AG10803 (cell line): ENCODE measurements at regions not wholly inside any gene's neighbourhood (a gene's known extent, or its start where the extent isn't known, plus 50 kb on each side); places are given as distances from the start of the nearest gene placed in this dataset.

ENCODE experiments used
- DNase-seq: peaks from one replicate; pipeline ENCODE4 v3.0.0; 2010; ENCODE audit warnings: low read depth
- H3K4me3 ChIP-seq: 2 replicates; pipeline ENCODE4 v1.5.1; 2011; ENCODE audit warnings: mild to moderate bottlenecking, low read length, control low read depth
- TF ChIP-seq, protein P1 (sequence below): conservative IDR thresholded peaks from 2 replicates; pipeline ENCODE4 v1.5.1; 2011; ENCODE audit warnings: mild to moderate bottlenecking, low read length, control low read depth, inconsistent platforms

DNA sequence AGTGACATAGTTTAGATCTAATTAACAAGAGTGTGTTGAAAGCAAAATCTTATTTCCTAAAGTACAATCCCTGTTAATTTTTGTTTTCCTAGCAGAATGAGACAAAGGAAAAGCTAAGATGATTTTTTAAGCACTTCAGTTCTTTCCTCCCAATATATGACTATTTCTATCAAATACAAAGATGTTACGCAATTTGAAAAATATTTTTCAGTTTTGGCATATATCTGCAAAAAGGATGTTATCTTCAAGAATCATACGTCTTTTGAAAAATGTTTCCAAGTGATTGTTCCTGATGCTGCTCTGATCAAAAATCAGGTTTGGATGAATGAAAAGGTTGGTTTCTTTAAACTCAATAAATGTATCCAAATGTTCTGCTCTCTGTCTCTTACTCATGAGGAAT lies 486.7 kb upstream of the CPEB2 start:
- DNase-seq: no peak
- H3K4me3 ChIP-seq: no peak overlapping the region
- TF ChIP-seq, protein P1, sequence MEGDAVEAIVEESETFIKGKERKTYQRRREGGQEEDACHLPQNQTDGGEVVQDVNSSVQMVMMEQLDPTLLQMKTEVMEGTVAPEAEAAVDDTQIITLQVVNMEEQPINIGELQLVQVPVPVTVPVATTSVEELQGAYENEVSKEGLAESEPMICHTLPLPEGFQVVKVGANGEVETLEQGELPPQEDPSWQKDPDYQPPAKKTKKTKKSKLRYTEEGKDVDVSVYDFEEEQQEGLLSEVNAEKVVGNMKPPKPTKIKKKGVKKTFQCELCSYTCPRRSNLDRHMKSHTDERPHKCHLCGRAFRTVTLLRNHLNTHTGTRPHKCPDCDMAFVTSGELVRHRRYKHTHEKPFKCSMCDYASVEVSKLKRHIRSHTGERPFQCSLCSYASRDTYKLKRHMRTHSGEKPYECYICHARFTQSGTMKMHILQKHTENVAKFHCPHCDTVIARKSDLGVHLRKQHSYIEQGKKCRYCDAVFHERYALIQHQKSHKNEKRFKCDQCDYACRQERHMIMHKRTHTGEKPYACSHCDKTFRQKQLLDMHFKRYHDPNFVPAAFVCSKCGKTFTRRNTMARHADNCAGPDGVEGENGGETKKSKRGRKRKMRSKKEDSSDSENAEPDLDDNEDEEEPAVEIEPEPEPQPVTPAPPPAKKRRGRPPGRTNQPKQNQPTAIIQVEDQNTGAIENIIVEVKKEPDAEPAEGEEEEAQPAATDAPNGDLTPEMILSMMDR: no peak

DNA sequence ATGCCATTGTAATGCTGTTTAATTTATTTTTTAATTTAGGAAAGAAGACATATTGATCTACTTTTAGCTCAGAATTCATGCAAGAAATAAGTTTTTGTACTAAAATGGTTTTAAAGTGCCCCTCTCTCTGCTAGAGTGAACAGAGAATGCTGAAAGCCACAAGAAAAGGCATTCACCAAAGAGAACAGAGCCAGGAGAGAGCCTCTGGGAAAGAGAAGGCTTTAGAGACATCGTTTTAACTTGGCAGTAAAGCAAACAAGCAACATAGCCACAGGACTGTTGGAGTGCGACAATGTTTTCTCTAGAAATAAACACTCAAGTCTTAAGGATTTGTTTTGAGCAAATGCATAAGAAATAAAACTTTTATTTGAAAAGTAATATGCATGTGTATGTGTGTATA lies 484.1 kb upstream of the CPEB2 start:
- DNase-seq: no peak
- TF ChIP-seq, protein P1: no peak
- H3K4me3 ChIP-seq: no peak overlapping the region

DNA sequence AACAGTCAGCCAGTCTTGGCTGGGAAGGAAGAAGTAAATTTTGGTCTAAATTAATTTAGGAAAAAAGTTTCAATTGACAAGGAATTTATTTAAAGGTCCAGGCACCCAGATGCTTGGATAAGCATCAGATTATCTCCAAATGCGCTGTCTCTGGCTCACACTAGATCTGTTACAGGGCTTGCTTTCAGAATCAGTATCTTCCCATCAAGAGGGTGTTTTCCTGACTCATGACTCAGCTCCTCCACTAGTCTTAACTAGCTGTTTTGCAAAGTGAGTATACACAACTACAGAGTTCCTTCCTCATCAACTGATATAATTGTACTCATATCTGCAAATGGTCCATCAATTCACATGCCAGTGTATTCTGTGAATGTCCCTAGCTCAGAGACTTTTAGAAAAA lies 482.1 kb upstream of the CPEB2 start:
- TF ChIP-seq, protein P1: no peak
- no peak for DNase-seq
- H3K4me3 ChIP-seq: no peak overlapping the region

DNA sequence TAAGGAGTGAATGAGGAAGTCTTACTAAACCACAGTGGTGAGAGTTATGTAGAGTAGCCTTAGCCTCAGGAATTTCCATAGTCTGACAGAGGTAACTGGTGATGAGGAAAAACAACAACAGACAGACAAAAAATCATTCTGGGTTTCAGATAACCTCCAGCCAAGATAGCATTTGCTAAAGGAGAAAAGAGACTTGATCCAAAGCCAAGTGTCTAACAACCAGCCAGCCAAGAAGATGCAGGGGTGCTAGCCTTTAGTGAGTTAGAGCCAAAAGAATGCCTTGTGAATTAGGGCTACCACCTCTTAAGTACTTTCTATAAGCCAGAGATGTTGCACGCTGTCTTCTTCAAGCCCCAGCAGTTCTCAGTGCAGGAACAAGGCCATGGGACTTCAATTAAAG lies 478.0 kb upstream of the CPEB2 start:
- DNase-seq: no peak
- TF ChIP-seq, protein P1: no peak
- no peak overlapping the region for H3K4me3 ChIP-seq

DNA sequence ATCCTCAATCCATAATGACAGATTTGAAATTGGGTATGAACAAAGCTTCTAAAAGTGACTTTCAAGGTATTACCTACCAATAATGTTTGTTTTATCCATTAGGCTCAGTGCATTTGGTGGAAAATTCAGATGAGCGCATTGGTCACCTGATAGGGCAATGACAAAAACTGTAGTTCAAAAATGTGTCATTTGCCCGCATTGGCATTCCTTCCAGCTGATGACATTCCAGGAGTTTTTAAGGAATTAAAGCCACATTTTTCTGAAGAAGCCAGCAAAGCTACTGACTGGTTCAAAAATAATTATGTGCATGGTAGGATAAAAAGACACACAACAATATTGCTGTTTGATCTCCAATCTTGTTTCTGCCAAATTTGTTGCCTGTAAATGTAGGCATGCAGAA lies 473.4 kb upstream of the CPEB2 start:
- DNase-seq: no peak
- TF ChIP-seq, protein P1: no peak
- H3K4me3 ChIP-seq: no peak overlapping the region

DNA sequence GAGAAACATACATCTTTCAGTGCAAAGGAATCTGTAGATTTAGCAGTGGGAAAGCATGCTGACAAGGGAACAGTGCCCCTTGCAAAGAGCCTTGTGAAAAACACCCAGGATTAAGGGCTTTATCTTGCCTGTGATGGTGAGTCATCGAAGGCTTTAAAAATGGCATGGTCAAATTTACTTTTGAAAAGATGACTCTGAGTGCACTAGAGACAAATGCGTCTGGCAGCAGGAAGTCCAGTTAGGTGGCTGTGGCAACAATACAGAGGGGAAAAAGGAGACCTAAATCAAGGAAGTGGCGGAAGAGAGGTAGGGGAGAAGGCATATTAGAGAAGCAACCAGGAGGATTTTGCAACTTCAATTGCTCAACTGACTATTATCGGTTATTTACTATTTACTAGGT lies 472.6 kb upstream of the CPEB2 start:
- no peak overlapping the region for H3K4me3 ChIP-seq
- TF ChIP-seq, protein P1: no peak
- no peak for DNase-seq

DNA sequence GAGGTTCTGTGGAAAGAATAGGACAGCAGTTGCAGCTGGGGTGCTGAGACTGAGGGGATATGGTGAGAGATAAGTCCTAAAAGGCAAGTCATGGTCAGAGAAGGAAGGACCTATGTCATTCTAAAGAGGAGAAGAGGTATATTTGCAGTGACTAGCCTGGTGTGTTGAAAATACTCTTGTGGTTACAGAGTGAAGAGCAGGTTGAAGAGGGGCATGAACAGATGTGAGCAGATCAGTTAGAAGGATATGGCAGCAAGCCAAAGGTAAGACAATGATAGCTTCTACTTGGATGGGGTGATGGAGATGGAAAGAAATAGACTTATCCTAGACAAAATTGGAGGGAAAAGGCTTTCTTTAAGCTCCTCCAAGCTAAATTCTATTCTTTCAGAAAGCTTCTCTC lies 469.8 kb upstream of the CPEB2 start:
- TF ChIP-seq, protein P1: no peak
- no peak for DNase-seq
- no peak overlapping the region for H3K4me3 ChIP-seq
